ENCODE measurements at regions not wholly inside any gene's neighbourhood (a gene's known extent, or its start where the extent isn't known, plus 50 kb on each side); places are given as distances from the start of the nearest gene placed in this dataset.

DNA sequence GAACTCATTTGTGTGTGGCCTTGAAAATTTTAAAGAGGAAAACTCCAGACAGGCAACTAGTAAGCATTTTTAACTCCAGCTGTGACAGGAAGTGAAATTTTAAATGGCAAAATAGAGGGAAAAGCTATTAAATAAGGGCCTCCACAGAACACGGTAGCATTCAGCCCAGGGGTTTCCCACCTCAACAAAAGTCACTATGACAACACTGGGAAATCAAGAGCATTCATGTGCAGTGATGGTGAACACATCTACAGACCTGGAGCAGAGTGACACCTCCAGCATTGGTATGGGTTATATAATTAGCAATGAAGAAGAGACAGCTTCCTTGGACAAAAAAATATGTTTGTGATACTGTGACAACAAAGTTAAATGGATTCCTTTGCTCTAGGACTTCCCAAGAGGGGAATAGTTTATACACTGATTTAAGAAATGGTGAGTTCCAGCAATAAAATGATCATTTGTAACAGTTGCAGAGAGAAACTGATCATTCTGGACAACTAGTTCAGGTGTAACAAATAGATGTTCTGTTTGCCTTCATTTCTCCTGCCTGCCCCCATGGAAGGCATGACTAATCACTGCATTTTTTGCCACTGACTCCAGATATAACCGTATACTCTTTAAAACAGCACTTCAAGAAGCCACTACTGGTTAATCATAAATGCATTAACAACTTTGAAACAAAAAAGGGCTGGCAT, 93.3 kb upstream of the SLC44A1 start:
- WGBS, 4 donors: 42 to 68% (median 56%) methylated on average over 2 of the region's 2 CpGs
- intact Hi-C loops (cut with DNase I): loop anchor here in 4 of 10 donors (10.0 kb wide), 4 partner anchors 86 to 346 kb away; no protein-coding TSS in a partner anchor

GRCh38 chr9:105151686-105151995, 92.8 kb upstream of the SLC44A1 start:
- TF ChIP-seq, protein P1, sequence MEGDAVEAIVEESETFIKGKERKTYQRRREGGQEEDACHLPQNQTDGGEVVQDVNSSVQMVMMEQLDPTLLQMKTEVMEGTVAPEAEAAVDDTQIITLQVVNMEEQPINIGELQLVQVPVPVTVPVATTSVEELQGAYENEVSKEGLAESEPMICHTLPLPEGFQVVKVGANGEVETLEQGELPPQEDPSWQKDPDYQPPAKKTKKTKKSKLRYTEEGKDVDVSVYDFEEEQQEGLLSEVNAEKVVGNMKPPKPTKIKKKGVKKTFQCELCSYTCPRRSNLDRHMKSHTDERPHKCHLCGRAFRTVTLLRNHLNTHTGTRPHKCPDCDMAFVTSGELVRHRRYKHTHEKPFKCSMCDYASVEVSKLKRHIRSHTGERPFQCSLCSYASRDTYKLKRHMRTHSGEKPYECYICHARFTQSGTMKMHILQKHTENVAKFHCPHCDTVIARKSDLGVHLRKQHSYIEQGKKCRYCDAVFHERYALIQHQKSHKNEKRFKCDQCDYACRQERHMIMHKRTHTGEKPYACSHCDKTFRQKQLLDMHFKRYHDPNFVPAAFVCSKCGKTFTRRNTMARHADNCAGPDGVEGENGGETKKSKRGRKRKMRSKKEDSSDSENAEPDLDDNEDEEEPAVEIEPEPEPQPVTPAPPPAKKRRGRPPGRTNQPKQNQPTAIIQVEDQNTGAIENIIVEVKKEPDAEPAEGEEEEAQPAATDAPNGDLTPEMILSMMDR (IDR thresholded peaks at IDR 0.05): no peak
- no peak for TF ChIP-seq POLR2A (IDR thresholded peaks at IDR 0.05)
- no peak for ATAC-seq
- WGBS, 4 donors: 91 to 94% (median 93%) methylated on average over 3 of the region's 3 CpGs
- H3K36me3 ChIP-seq: no peaks in the 10 kb centered on the region
- intact Hi-C loops (cut with DNase I): loop anchor here in 4 of 10 donors (10.0 kb wide), 4 partner anchors 87 to 347 kb away; no protein-coding TSS in a partner anchor
- no peak overlapping the region for H3K4me3 ChIP-seq
- no peaks in the 10 kb centered on the region for H3K9me3 ChIP-seq
- H3K27me3 ChIP-seq: no peaks in the 10 kb centered on the region
- no peak for DNase-seq
- H3K4me1 ChIP-seq: peaks cover 0 to 18% (median 0%) of the 10 kb centered on the region in 12 donors
- H3K27ac ChIP-seq: no peak overlapping the region

More for the DNA sequence above, 93.3 kb upstream of the SLC44A1 start:
- ATAC-seq (no peak), DNase-seq (no peak)
- Histone ChIP-seq H3K4me3 (no peak overlapping the region), H3K27ac (no peak overlapping the region), H3K27me3 (no peaks in the 10 kb centered on the region), H3K36me3 (no peaks in the 10 kb centered on the region), H3K9me3 (no peaks in the 10 kb centered on the region), H3K4me1 (peaks cover 0 to 18% (median 0%) of the 10 kb centered on the region in 12 donors)
- TF ChIP-seq, protein P1 (IDR thresholded peaks at IDR 0.05): no peak
- no peak for TF ChIP-seq POLR2A (IDR thresholded peaks at IDR 0.05)

DNA sequence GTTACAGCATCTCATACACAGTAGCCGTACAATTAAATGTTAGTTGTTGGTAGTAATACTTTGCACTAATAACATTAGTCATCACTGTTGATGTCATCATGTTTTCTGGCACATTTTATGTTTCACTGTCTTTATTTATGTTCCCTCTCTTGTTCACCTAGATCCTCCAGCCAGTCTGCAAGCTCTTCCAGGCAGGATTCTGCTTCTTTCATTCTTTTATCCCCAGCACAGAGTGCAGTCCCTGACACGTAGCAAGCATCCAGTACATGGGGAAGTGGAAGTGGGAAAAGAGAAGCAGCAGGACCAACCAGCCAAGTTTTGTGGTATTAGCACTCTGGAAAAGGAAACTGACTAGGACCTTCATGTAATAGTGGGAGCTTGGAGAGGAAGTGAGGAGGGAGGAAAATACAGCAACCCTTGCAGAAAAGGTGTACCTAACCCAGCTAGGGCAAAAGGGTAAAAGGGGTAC, 89.7 kb upstream of the SLC44A1 start:
- intact Hi-C loops (cut with DNase I): loop anchor here (2.0 to 10.0 kb wide), 16 partner anchors 87 to 350 kb away; partner anchors contain the start of gene ABCA1 (in 3 of the 10)
- no peaks in the 10 kb centered on the region for H3K36me3 ChIP-seq
- H3K27ac ChIP-seq: peak overlapping the region in 1 of 12 donors; percentile 50
- no peak for DNase-seq
- WGBS, 4 donors: 62 to 78% (median 75%) methylated on average over 2 of the region's 2 CpGs
- peak in 3 of 4 donors; percentile 13 to 60 (median 46) for ATAC-seq
- H3K27me3 ChIP-seq: no peaks in the 10 kb centered on the region
- no peak overlapping the region for H3K4me3 ChIP-seq
- TF ChIP-seq POLR2A (IDR thresholded peaks at IDR 0.05): no peak
- no peaks in the 10 kb centered on the region for H3K9me3 ChIP-seq
- peaks cover 0 to 22% (median 0%) of the 10 kb centered on the region in 12 donors for H3K4me1 ChIP-seq

DNA sequence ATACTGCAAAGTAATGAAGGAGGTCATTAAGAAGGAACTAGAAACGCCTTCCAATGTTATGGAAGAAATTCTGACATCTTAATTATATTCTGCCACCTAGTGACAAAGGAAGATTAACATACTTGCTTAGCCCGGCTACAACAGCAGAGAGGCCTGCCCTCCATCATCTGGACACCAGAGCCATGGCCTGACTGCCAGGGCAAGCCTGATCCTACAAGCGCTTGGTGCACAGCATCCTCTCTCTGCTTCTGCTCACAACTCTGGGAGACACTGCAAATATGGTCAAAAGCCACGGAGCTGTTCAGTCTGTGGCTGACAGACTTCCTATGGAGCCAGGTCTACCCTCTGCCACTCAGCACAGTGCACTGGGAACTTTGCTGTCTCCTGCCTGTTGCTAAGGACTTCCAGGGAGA, 87.3 kb upstream of the SLC44A1 start:
- intact Hi-C loops (cut with DNase I): loop anchor here in 9 of 10 donors (1.0 to 10.0 kb wide), 21 partner anchors 86 to 352 kb away; partner anchors contain the start of gene ABCA1 (in 3 of the 9)
- no peaks in the 10 kb centered on the region for H3K36me3 ChIP-seq
- H3K9me3 ChIP-seq: no peaks in the 10 kb centered on the region
- H3K4me1 ChIP-seq: peaks cover 0 to 16% (median 0%) of the 10 kb centered on the region in 12 donors
- TF ChIP-seq, protein P1 (IDR thresholded peaks at IDR 0.05): peak; percentile 30 to 72 (median 55)
- no peak for TF ChIP-seq POLR2A (IDR thresholded peaks at IDR 0.05)
- no peaks in the 10 kb centered on the region for H3K27me3 ChIP-seq
- DNase-seq: peak; percentile 46 to 78 (median 70)
- H3K27ac ChIP-seq: peak overlapping the region in 1 of 12 donors; percentile 43
- ATAC-seq: peak; percentile 83 to 95 (median 90)
- WGBS, 4 donors: 7 to 12% (median 9%) methylated on average over 4 of the region's 4 CpGs
- H3K4me3 ChIP-seq: no peak overlapping the region

Measured in heart left ventricle (tissue), 16 donors.